Nephron (organoid): ENCODE measurements at regions not wholly inside any gene's neighbourhood (a gene's known extent, or its start where the extent isn't known, plus 50 kb on each side); places are given as distances from the start of the nearest gene placed in this dataset.

Experiments used
- H3K27ac Mint-ChIP-seq, 3 experiments: 2 replicates each; pipeline ENCODE4 v1.8.0; 2020; ENCODE audit warnings: mixed read lengths in 3 of 3, mild to moderate bottlenecking in 2 of 3, moderate library complexity in 1 of 3
- H3K27me3 Mint-ChIP-seq: 2 replicates; pipeline ENCODE4 v1.8.0; 2021; ENCODE audit warnings: low read depth, mild to moderate bottlenecking, moderate library complexity, mixed read lengths
- H3K36me3 Mint-ChIP-seq: 2 replicates; pipeline ENCODE4 v1.8.0; 2020; ENCODE audit warnings: low read depth, mixed read lengths
- H3K4me1 Mint-ChIP-seq: 2 replicates; pipeline ENCODE4 v1.8.0; 2020; ENCODE audit warnings: mixed read lengths
- H3K4me3 Mint-ChIP-seq, 3 experiments: 2 replicates each; pipeline ENCODE4 v1.8.0; 2020; ENCODE audit warnings: mild to moderate bottlenecking in 3 of 3, mixed read lengths in 3 of 3, moderate library complexity in 2 of 3
- H3K9me3 Mint-ChIP-seq: 2 replicates; pipeline ENCODE4 v1.8.0; 2020; ENCODE audit warnings: mixed read lengths
- TF ChIP-seq, protein P1 (sequence below), 3 experiments: fragments of 200-600 bp; sonication (generic); IDR thresholded peaks; one replicate each; pipeline ENCODE4 v1.5.0; 2021; ENCODE audit warnings: antibody characterized with exemption in 3 of 3; ENCODE audit not compliant: unreplicated experiment in 3 of 3

GRCh38 chr1:192941722-192942411, 117.3 kb downstream of the UCHL5 start:
- Mint-ChIP-seq H3K27ac (no peak overlapping the region), H3K9me3 (no peaks in the 10 kb centered on the region), H3K4me3 (no peak overlapping the region), H3K27me3 (no peaks in the 10 kb centered on the region), H3K36me3 (no peaks in the 10 kb centered on the region), H3K4me1 (peaks cover 5% of the 10 kb centered on the region)
- TF ChIP-seq, protein P1, sequence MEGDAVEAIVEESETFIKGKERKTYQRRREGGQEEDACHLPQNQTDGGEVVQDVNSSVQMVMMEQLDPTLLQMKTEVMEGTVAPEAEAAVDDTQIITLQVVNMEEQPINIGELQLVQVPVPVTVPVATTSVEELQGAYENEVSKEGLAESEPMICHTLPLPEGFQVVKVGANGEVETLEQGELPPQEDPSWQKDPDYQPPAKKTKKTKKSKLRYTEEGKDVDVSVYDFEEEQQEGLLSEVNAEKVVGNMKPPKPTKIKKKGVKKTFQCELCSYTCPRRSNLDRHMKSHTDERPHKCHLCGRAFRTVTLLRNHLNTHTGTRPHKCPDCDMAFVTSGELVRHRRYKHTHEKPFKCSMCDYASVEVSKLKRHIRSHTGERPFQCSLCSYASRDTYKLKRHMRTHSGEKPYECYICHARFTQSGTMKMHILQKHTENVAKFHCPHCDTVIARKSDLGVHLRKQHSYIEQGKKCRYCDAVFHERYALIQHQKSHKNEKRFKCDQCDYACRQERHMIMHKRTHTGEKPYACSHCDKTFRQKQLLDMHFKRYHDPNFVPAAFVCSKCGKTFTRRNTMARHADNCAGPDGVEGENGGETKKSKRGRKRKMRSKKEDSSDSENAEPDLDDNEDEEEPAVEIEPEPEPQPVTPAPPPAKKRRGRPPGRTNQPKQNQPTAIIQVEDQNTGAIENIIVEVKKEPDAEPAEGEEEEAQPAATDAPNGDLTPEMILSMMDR (IDR thresholded peaks at IDR 0.05; ENCODE audit: unreplicated experiment in 3 of 3): no peak

DNA sequence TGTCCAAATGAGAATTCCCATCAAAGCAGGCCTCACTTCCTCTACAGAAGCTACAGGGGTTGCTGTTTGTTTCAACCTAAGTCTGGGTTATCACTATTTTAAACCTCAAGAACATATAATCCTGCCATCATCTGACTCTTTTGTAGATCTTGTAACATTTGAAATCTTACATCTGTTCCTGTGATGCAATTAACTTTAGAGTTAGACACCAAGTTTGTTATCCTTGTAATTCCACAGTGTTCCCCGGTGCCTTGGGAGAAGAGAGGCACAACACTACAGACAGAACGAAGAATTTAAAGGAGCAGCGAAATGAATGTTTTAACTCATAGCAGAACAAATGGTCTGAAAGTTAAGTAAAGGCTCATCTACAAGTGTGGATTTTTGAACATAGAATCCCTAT, 116.1 kb downstream of the UCHL5 start:
- Mint-ChIP-seq H3K27ac (peak overlapping the region in 2 of 3 experiments; percentile 14 to 35), H3K36me3 (no peaks in the 10 kb centered on the region), H3K4me3 (no peak overlapping the region), H3K9me3 (peaks cover 4% of the 10 kb centered on the region), H3K27me3 (no peaks in the 10 kb centered on the region), H3K4me1 (peaks cover 5% of the 10 kb centered on the region)
- TF ChIP-seq, protein P1 (IDR thresholded peaks at IDR 0.05; ENCODE audit: unreplicated experiment in 3 of 3): no peak

- Mint-ChIP-seq H3K27ac (peak overlapping the region in 1 of 3 experiments; percentile 14), H3K9me3 (peaks cover 4% of the 10 kb centered on the region), H3K36me3 (no peaks in the 10 kb centered on the region), H3K27me3 (no peaks in the 10 kb centered on the region), H3K4me3 (no peak overlapping the region), H3K4me1 (peaks cover 5% of the 10 kb centered on the region)
- TF ChIP-seq, protein P1 (IDR thresholded peaks at IDR 0.05; ENCODE audit: unreplicated experiment in 3 of 3): no peak
These were observed 115.6 kb downstream of the UCHL5 start for GRCh38 chr1:192943522-192943921.

DNA sequence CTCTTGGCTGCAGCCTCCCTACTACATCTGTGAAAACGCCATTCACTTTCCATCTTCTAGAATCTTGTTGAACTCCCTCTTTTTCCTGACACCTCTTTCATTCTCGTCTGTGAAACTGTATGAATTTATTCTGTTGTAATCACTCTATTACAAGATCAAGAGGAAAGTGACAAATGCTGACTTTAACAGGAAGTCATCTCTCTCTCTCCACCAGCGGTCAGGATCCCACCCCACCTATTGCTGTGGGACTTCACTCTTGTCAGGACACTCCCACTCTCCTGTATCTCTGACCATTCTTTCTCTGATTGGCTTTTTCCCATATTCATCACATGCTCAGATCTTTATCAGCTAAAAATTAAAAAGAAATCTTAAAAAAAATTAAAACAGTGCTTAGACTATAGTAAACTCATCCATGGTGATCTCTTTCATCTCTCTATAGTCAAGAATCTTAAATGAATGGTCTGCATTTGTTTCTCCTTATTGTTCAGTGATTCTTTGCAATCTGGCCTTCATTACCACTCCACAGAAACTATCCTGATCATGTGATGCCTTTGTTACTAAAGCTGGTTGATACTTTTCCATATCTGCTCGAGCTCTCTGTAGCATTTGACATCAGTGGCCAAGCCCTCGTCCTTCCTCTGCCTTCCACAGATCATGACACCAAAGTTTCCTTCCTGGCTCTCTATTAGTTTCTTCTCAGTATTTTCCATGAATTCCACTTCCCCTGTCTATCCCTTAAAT, 113.6 kb downstream of the UCHL5 start:
- Mint-ChIP-seq H3K4me3 (no peak overlapping the region), H3K27ac (peak overlapping the region in 1 of 3 experiments; percentile 16), H3K9me3 (peaks cover 4% of the 10 kb centered on the region), H3K36me3 (no peaks in the 10 kb centered on the region), H3K4me1 (peaks cover 5% of the 10 kb centered on the region), H3K27me3 (no peaks in the 10 kb centered on the region)
- TF ChIP-seq, protein P1 (IDR thresholded peaks at IDR 0.05; ENCODE audit: unreplicated experiment in 3 of 3): no peak

GRCh38 chr1:192949783-192950182, 109.4 kb downstream of the UCHL5 start:
- Mint-ChIP-seq H3K36me3 (no peaks in the 10 kb centered on the region), H3K27ac (no peak overlapping the region), H3K9me3 (peaks cover 4% of the 10 kb centered on the region), H3K4me3 (no peak overlapping the region), H3K27me3 (no peaks in the 10 kb centered on the region), H3K4me1 (peaks cover 12% of the 10 kb centered on the region)
- TF ChIP-seq, protein P1 (IDR thresholded peaks at IDR 0.05; ENCODE audit: unreplicated experiment in 3 of 3): no peak
